H1 (cell line): ENCODE measurements at regions not wholly inside any gene's neighbourhood (a gene's known extent, or its start where the extent isn't known, plus 50 kb on each side); places are given as distances from the start of the nearest gene placed in this dataset.

ENCODE experiments used
- CTCF ChIA-PET: fragments of 300-600 bp; sonication (Branson Sonifier 250); formaldehyde crosslinking; loops from one replicate; lab custom pipeline; 2021; ENCODE audit not compliant: partially characterized antibody; lab: Charles Lee
- POLR2A ChIA-PET: fragments of 300-600 bp; sonication (Branson Sonifier 250); formaldehyde crosslinking; loops from one replicate; lab custom pipeline; 2021; ENCODE audit warnings: inconsistent platforms; ENCODE audit not compliant: partially characterized antibody; lab: Charles Lee
- DNase-seq, 2 experiments: peaks; one replicate each; pipeline versions ENCODE4 v3.0.0 to v3.0.0-alpha.2; 2010 to 2022; ENCODE audit warnings: low spot score in 2 of 2, low read depth in 1 of 2, mixed read lengths in 1 of 2
- FAIRE-seq: peaks from 2 replicates; lab custom pipeline; 2011; peaks lifted over from hg19 to GRCh38; lab: Jason Lieb, UNC
- H2AFZ ChIP-seq: 2 replicates; pipeline ENCODE4 v1.8.1; 2012; ENCODE audit warnings: low read length, inconsistent platforms
- H2AK5ac ChIP-seq: 2 replicates; pipeline ENCODE4 v1.6.1; 2013; ENCODE audit warnings: low read depth, low read length
- H2BK120ac ChIP-seq: replicated peaks from 2 replicates; pipeline ENCODE3; 2013; ENCODE audit warnings: low read depth, low read length, inconsistent platforms
- H2BK12ac ChIP-seq: 2 replicates; pipeline ENCODE4 v1.6.1; 2013; ENCODE audit warnings: low read depth, low read length
- H2BK15ac ChIP-seq: 2 replicates; pipeline ENCODE4 v1.6.1; 2013; ENCODE audit warnings: low read length
- H2BK20ac ChIP-seq: 2 replicates; pipeline ENCODE4 v1.6.1; 2013; ENCODE audit warnings: low read length
- H2BK5ac ChIP-seq: 2 replicates; pipeline ENCODE4 v1.6.1; 2013; ENCODE audit warnings: low read depth, low read length
- H3K14ac ChIP-seq: 2 replicates; pipeline ENCODE4 v1.6.1; 2013; ENCODE audit warnings: inconsistent platforms; ENCODE audit not compliant: insufficient read length
- H3K18ac ChIP-seq: 2 replicates; pipeline ENCODE4 v1.6.1; 2013; ENCODE audit warnings: low read length; ENCODE audit errors: extremely low read depth
- H3K23ac ChIP-seq: 2 replicates; pipeline ENCODE4 v1.6.1; 2013; ENCODE audit warnings: inconsistent platforms; ENCODE audit not compliant: insufficient read length
- H3K23me2 ChIP-seq: 2 replicates; pipeline ENCODE4 v1.6.1; 2013; ENCODE audit warnings: low read depth, low read length
- H3K27ac ChIP-seq: 2 replicates; pipeline ENCODE4 v1.6.1; 2011; ENCODE audit warnings: low read depth, low read length, inconsistent platforms
- H3K27me3 ChIP-seq, 4 experiments: replicated peaks in 1 of 4; 1 replicate in 1 of 4; 2 replicates in 3 of 4; pipeline versions ENCODE4 v1.6.1 to v1.8.1; 2011 to 2013; ENCODE audit warnings: low read length in 3 of 4, mild to moderate bottlenecking in 3 of 4, inconsistent platforms in 2 of 4, mixed read lengths in 2 of 4, moderate library complexity in 1 of 4; ENCODE audit not compliant: control insufficient read depth in 3 of 4, insufficient read depth in 3 of 4; ENCODE audit errors: extremely low read depth in 1 of 4
- H3K36me3 ChIP-seq, 4 experiments: 2 replicates each; pipeline versions ENCODE4 v1.6.1 to v1.8.1; 2011 to 2013; ENCODE audit warnings: mild to moderate bottlenecking in 4 of 4, low read length in 3 of 4, moderate library complexity in 2 of 4, control low read depth in 1 of 4, inconsistent platforms in 1 of 4; ENCODE audit not compliant: insufficient read depth in 4 of 4, control insufficient read depth in 2 of 4
- H3K4ac ChIP-seq: replicated peaks from 2 replicates; pipeline ENCODE3; 2013; ENCODE audit warnings: low read length, low read depth, mixed read lengths, inconsistent platforms; ENCODE audit not compliant: insufficient read length
- H3K4me1 ChIP-seq, 4 experiments: replicated peaks in 1 of 4; 1 replicate in 1 of 4; 2 replicates in 3 of 4; pipeline versions ENCODE4 v1.6.1 to v1.8.1; 2011 to 2013; ENCODE audit warnings: low read length in 3 of 4, inconsistent platforms in 2 of 4, mixed read lengths in 1 of 4; ENCODE audit not compliant: insufficient read depth in 4 of 4, control insufficient read depth in 3 of 4
- H3K4me2 ChIP-seq, 2 experiments: 2 replicates each; pipeline versions ENCODE4 v1.6.1 to v1.8.1; 2011 to 2013; ENCODE audit warnings: low read depth in 2 of 2, low read length in 2 of 2, control low read depth in 1 of 2, inconsistent platforms in 1 of 2, mild to moderate bottlenecking in 1 of 2; ENCODE audit not compliant: insufficient read depth in 1 of 2
- H3K4me3 ChIP-seq, 4 experiments: fragments of 200-600, 300-600 bp in 1 of 4; sonication (generic), shearing (Covaris generic), sonication (Bioruptor Twin) in 1 of 4; 2 replicates each; pipeline versions ENCODE4 v1.5.1 to v1.8.1; 2011 to 2016; ENCODE audit warnings: low read length in 4 of 4, low read depth in 3 of 4, control low read depth in 2 of 4, inconsistent platforms in 2 of 4, mild to moderate bottlenecking in 2 of 4, mixed read lengths in 1 of 4, moderate library complexity in 1 of 4; ENCODE audit not compliant: insufficient read depth in 2 of 4; ENCODE audit errors: extremely low read depth in 1 of 4
- H3K56ac ChIP-seq: replicated peaks from 2 replicates; pipeline ENCODE3; 2013; ENCODE audit warnings: low read depth, mild to moderate bottlenecking, mixed read lengths, low read length, inconsistent platforms; ENCODE audit not compliant: insufficient read length
- H3K79me1 ChIP-seq: 2 replicates; pipeline ENCODE4 v1.6.1; 2013; ENCODE audit warnings: low read depth, low read length, control low read depth
- H3K79me2 ChIP-seq, 2 experiments: 2 replicates each; pipeline versions ENCODE4 v1.6.1 to v1.8.1; 2012 to 2013; ENCODE audit warnings: low read length in 2 of 2, mild to moderate bottlenecking in 2 of 2, inconsistent platforms in 1 of 2; ENCODE audit not compliant: insufficient read depth in 2 of 2, control insufficient read depth in 1 of 2
- H3K9ac ChIP-seq, 4 experiments: replicated peaks in 1 of 4; 1 replicate in 1 of 4; 2 replicates in 3 of 4; pipeline versions ENCODE4 v1.6.1 to v1.8.1; 2011 to 2013; ENCODE audit warnings: low read depth in 3 of 4, low read length in 3 of 4, control low read depth in 2 of 4, mild to moderate bottlenecking in 2 of 4, moderate library complexity in 2 of 4, inconsistent platforms in 1 of 4; ENCODE audit errors: extremely low read depth in 1 of 4
- H3K9me3 ChIP-seq, 2 experiments: 2 replicates each; pipeline versions ENCODE4 v1.6.1 to v1.8.1; 2012 to 2013; ENCODE audit warnings: mild to moderate bottlenecking in 2 of 2, moderate library complexity in 2 of 2, control low read depth in 1 of 2, inconsistent platforms in 1 of 2, low read depth in 1 of 2, low read length in 1 of 2, mixed read lengths in 1 of 2; ENCODE audit not compliant: insufficient read depth in 2 of 2
- H4K20me1 ChIP-seq, 2 experiments: replicated peaks in 1 of 2; 2 replicates each; pipeline versions ENCODE3 to v1.8.1; 2011 to 2013; ENCODE audit warnings: inconsistent platforms in 2 of 2, low read length in 2 of 2, mild to moderate bottlenecking in 1 of 2; ENCODE audit not compliant: insufficient read depth in 2 of 2, control insufficient read depth in 1 of 2
- H4K5ac ChIP-seq: 2 replicates; pipeline ENCODE4 v1.6.1; 2013; ENCODE audit warnings: low read length, low read depth, mixed read lengths, inconsistent platforms; ENCODE audit not compliant: insufficient read length
- H4K8ac ChIP-seq: 2 replicates; pipeline ENCODE4 v1.8.0; 2013; ENCODE audit warnings: mild to moderate bottlenecking, moderate library complexity, low read length, inconsistent platforms; ENCODE audit not compliant: insufficient read depth; ENCODE audit errors: extremely low read depth
- H4K91ac ChIP-seq: replicated peaks from 2 replicates; pipeline ENCODE3; 2013; ENCODE audit warnings: low read length, mixed read lengths, inconsistent platforms; ENCODE audit not compliant: insufficient read length
- HDAC2 ChIP-seq, 2 experiments: fragments of 300-600 bp in 1 of 2; sonication (generic) in 1 of 2; IDR thresholded peaks; 2 replicates each; pipeline ENCODE4 v1.6.1; 2011 to 2012; ENCODE audit warnings: low read depth in 2 of 2, low read length in 2 of 2, mild to moderate bottlenecking in 2 of 2, moderate library complexity in 2 of 2, borderline replicate concordance in 1 of 2, inconsistent platforms in 1 of 2
- HDAC6 ChIP-seq: IDR thresholded peaks from one replicate; pipeline ENCODE4 v1.7.1; 2012; ENCODE audit warnings: low read depth, mild to moderate bottlenecking, inconsistent platforms, low read length, moderate library complexity
- KDM5A ChIP-seq: fragments of 200-600 bp; IDR thresholded peaks from 2 replicates; pipeline ENCODE4 v1.7.1; 2012; ENCODE audit warnings: mild to moderate bottlenecking, low read length, inconsistent platforms, mixed read lengths
- POLR2AphosphoS5 ChIP-seq: IDR thresholded peaks from 2 replicates; pipeline ENCODE4 v1.6.1; 2011; ENCODE audit warnings: low read depth, low read length
- POU5F1 ChIP-seq: IDR thresholded peaks from 2 replicates; pipeline ENCODE4 v1.6.1; 2011; ENCODE audit warnings: low read depth, mild to moderate bottlenecking, low read length, moderate library complexity
- RBBP5 ChIP-seq: IDR thresholded peaks from 2 replicates; pipeline ENCODE4 v1.7.1; 2012; ENCODE audit warnings: low read depth, mild to moderate bottlenecking, inconsistent platforms, low read length, moderate library complexity, borderline replicate concordance
- SIX5 ChIP-seq: IDR thresholded peaks from 2 replicates; pipeline ENCODE4 v1.6.1; 2011; ENCODE audit warnings: mild to moderate bottlenecking, low read depth, low read length
- SP1 ChIP-seq: IDR thresholded peaks from 2 replicates; pipeline ENCODE4 v1.6.1; 2011; ENCODE audit warnings: low read depth, low read length
- SRF ChIP-seq: IDR thresholded peaks from 2 replicates; pipeline ENCODE4 v1.6.1; 2011; ENCODE audit warnings: mild to moderate bottlenecking, low read depth, low read length, moderate library complexity
- TEAD4 ChIP-seq: IDR thresholded peaks from 2 replicates; pipeline ENCODE4 v1.6.1; 2012; ENCODE audit warnings: low read depth, low read length, inconsistent platforms, mixed read lengths
- WGBS, 2 experiments: shearing (Covaris generic) in 1 of 2; methylation state at CpG; one replicate each; pipeline versions ENCODE4 v1.1.6 to v1.1.7; 2013 to 2015; ENCODE audit warnings: low lambda C conversion rate in 2 of 2, mixed read lengths in 2 of 2, inconsistent platforms in 1 of 2, low coverage in 1 of 2, missing lambda C conversion rate in 1 of 2; ENCODE audit not compliant: insufficient replicate concordance in 2 of 2, insufficient coverage in 1 of 2, insufficient read length in 1 of 2; ENCODE audit errors: extremely low coverage in 1 of 2, missing lambda C conversion rate in 1 of 2; 5-methylcytosine and 5-hydroxymethylcytosine counted together
- TF ChIP-seq, protein P1 (sequence below), 3 experiments: IDR thresholded peaks; 1 replicate in 2 of 3; 2 replicates in 1 of 3; pipeline versions ENCODE4 v1.5.1 to v1.6.1; 2011; ENCODE audit warnings: low read length in 3 of 3, mild to moderate bottlenecking in 3 of 3, inconsistent platforms in 2 of 3, low read depth in 1 of 3, moderate library complexity in 1 of 3; ENCODE audit not compliant: insufficient read depth in 1 of 3; ENCODE audit errors: control extremely low read depth in 1 of 3
- TF ChIP-seq, protein P2 (sequence below): IDR thresholded peaks from 2 replicates; pipeline ENCODE4 v1.6.1; 2012; ENCODE audit warnings: inconsistent platforms

DNA sequence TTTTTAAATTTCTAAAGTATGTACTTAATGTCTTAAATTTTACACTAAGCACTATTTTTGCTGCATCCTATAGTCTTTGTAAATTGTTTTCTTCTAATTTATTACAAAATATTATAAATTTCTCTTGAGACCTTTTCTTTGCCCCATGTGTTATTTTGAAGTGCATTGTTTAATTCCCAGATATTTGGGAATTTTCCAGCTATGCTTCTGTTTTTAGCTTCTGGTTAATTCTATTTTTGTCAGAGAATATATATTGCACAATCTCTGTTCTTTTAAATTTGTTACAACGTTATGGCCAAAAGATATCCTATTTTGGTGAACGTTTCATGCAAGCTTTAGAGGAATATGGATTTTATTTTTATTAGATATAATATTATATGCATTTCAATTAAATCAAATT, 917.4 kb upstream of the MIR17HG start:
- CTCF ChIA-PET: no interaction called here
- Histone ChIP-seq H3K4me1 (peaks cover 0 to 5% (median 0%) of the 10 kb centered on the region in 4 experiments; a peak in 2 of 7 replicates), H2BK12ac (no peak overlapping the region), H2AK5ac (no peak overlapping the region), H3K23ac (no peak overlapping the region), H3K27me3 (peaks cover 0 to 1% (median 0%) of the 10 kb centered on the region in 4 experiments; a peak in 1 of 7 replicates), H3K9ac (no peak overlapping the region), H2BK20ac (no peak overlapping the region), H4K91ac (no peak overlapping the region), H4K20me1 (no peaks in the 10 kb centered on the region), H4K5ac (no peak overlapping the region), H3K56ac (no peak overlapping the region), H3K79me2 (no peaks in the 10 kb centered on the region), H4K8ac (no peak overlapping the region), H2BK120ac (no peak overlapping the region), H3K9me3 (no peaks in the 10 kb centered on the region), H2BK15ac (no peak overlapping the region), H3K14ac (no peak overlapping the region), H3K18ac (no peak overlapping the region), H3K36me3 (no peaks in the 10 kb centered on the region), H3K4ac (no peak overlapping the region), H3K79me1 (no peaks in the 10 kb centered on the region), H2BK5ac (no peak overlapping the region), H3K4me2 (no peak overlapping the region), H3K27ac (no peak overlapping the region), H2AFZ (no peak overlapping the region), H3K4me3 (no peak overlapping the region), H3K23me2 (no peaks in the 10 kb centered on the region)
- WGBS, 2 experiments: 95% methylated on average over 2 of the region's 2 CpGs; no CpG with 5 or more reads in 1 of the 2 experiments
- DNase-seq (no peak), FAIRE-seq (no peak)
- POLR2A ChIA-PET: no interaction called here
- TF ChIP-seq KDM5A (no peak), RBBP5 (no peak), SP1 (no peak), HDAC6 (no peak), TEAD4 (no peak), SIX5 (no peak), HDAC2 (IDR thresholded peaks at IDR 0.05; ENCODE audit: borderline replicate concordance in 1 of 2, low read depth in 2 of 2, low read length in 2 of 2) (no peak), POU5F1 (no peak), SRF (no peak), POLR2AphosphoS5 (no peak)
- TF ChIP-seq, protein P1, sequence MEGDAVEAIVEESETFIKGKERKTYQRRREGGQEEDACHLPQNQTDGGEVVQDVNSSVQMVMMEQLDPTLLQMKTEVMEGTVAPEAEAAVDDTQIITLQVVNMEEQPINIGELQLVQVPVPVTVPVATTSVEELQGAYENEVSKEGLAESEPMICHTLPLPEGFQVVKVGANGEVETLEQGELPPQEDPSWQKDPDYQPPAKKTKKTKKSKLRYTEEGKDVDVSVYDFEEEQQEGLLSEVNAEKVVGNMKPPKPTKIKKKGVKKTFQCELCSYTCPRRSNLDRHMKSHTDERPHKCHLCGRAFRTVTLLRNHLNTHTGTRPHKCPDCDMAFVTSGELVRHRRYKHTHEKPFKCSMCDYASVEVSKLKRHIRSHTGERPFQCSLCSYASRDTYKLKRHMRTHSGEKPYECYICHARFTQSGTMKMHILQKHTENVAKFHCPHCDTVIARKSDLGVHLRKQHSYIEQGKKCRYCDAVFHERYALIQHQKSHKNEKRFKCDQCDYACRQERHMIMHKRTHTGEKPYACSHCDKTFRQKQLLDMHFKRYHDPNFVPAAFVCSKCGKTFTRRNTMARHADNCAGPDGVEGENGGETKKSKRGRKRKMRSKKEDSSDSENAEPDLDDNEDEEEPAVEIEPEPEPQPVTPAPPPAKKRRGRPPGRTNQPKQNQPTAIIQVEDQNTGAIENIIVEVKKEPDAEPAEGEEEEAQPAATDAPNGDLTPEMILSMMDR (IDR thresholded peaks at IDR 0.05; ENCODE audit: control extremely low read depth in 1 of 3, insufficient read depth in 1 of 3, low read depth in 1 of 3, low read length in 3 of 3): no peak
- TF ChIP-seq, protein P2, sequence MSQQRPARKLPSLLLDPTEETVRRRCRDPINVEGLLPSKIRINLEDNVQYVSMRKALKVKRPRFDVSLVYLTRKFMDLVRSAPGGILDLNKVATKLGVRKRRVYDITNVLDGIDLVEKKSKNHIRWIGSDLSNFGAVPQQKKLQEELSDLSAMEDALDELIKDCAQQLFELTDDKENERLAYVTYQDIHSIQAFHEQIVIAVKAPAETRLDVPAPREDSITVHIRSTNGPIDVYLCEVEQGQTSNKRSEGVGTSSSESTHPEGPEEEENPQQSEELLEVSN: no peak
